ENCODE measurements at regions not wholly inside any gene's neighbourhood (a gene's known extent, or its start where the extent isn't known, plus 50 kb on each side); places are given as distances from the start of the nearest gene placed in this dataset.
A peak's percentile ranks its signal among the peaks of the same experiment; 100 is the strongest.
"Not testable (repeated sequence)": the region's sequence is repeated elsewhere in the genome, so short reads cannot be mapped to it uniquely, and the experiment has no call there.

- DNase-seq, result peak in 1 of 2 experiments; percentile 36
Observed at GRCh38 chr14:25431211-25432076, 381.5 kb upstream of the STXBP6 start.

- no peak for DNase-seq
Observed at GRCh38 chr14:25430808-25431207, 380.9 kb upstream of the STXBP6 start.

- DNase-seq, result no peak
Observed at GRCh38 chr14:25412998-25413397, 363.1 kb upstream of the STXBP6 start.

GRCh38 chr14:25411781-25412757 lies 362.1 kb upstream of the STXBP6 start:
- DNase-seq, result peak; percentile 41 to 67

GRCh38 chr14:25406818-25407217 lies 356.9 kb upstream of the STXBP6 start:
- peak; percentile 53 to 58 for DNase-seq

- DNase-seq, result peak; percentile 46 to 65
Observed at GRCh38 chr14:25400607-25401206, 350.8 kb upstream of the STXBP6 start.

- DNase-seq, result no peak
Observed at GRCh38 chr14:25396128-25396527, 346.2 kb upstream of the STXBP6 start.

GRCh38 chr14:25394791-25395391 lies 344.9 kb upstream of the STXBP6 start:
- no peak for DNase-seq

- DNase-seq, result no peak
Observed at GRCh38 chr14:25394356-25394755, 344.4 kb upstream of the STXBP6 start.

- DNase-seq, result no peak
Observed at GRCh38 chr14:25389948-25390347, 340.0 kb upstream of the STXBP6 start.

GRCh38 chr14:25381498-25381897 lies 331.6 kb upstream of the STXBP6 start:
- DNase-seq, result no peak

GRCh38 chr14:25375639-25376038 lies 325.7 kb upstream of the STXBP6 start:
- no peak for DNase-seq

GRCh38 chr14:25371068-25371467 lies 321.1 kb upstream of the STXBP6 start:
- DNase-seq, result no peak

GRCh38 chr14:25370057-25370456 lies 320.1 kb upstream of the STXBP6 start:
- not testable (repeated sequence) for DNase-seq

- no peak for DNase-seq
Observed at GRCh38 chr14:25358330-25358729, 308.4 kb upstream of the STXBP6 start.

GRCh38 chr14:25351269-25351668 lies 301.3 kb upstream of the STXBP6 start:
- no peak for DNase-seq

- DNase-seq, result no peak
Observed at GRCh38 chr14:25350802-25351201, 300.9 kb upstream of the STXBP6 start.

GRCh38 chr14:25350021-25350420 lies 300.1 kb upstream of the STXBP6 start:
- no peak for DNase-seq

- no peak for DNase-seq
Observed at GRCh38 chr14:25349269-25349668, 299.3 kb upstream of the STXBP6 start.

- no peak for DNase-seq
Observed at GRCh38 chr14:25340882-25341281, 290.9 kb upstream of the STXBP6 start.

GRCh38 chr14:25322784-25323183 lies 272.8 kb upstream of the STXBP6 start:
- no peak for DNase-seq

- DNase-seq, result not testable (repeated sequence)
Observed at GRCh38 chr14:25316007-25316406, 266.1 kb upstream of the STXBP6 start.

- DNase-seq, result no peak
Observed at GRCh38 chr14:25308244-25308643, 258.3 kb upstream of the STXBP6 start.
